DND-41 (cell line): ENCODE measurements at regions not wholly inside any gene's neighbourhood (a gene's known extent, or its start where the extent isn't known, plus 50 kb on each side); places are given as distances from the start of the nearest gene placed in this dataset.

Experiments
- ATAC-seq: fragments of 200-7000 bp; cut with Tn5 transposase; 3 replicates; pipeline ENCODE4 v1.9.1; 2021; ENCODE audit warnings: low read depth; ENCODE audit not compliant: insufficient read depth
- DNase-seq: peaks from one replicate; pipeline ENCODE4 v3.0.0-alpha.2; 2020
- H2AFZ ChIP-seq: 2 replicates; pipeline ENCODE4 v1.6.0; 2012; ENCODE audit warnings: low read depth, low read length
- H3K27ac ChIP-seq: 2 replicates; pipeline ENCODE4 v1.5.1; 2012; ENCODE audit warnings: low read length, inconsistent platforms
- H3K27me3 ChIP-seq: fragments of 200-600 bp; sonication (generic); 2 replicates; pipeline ENCODE4 v1.6.0; 2012; ENCODE audit warnings: low read length, mild to moderate bottlenecking, inconsistent platforms; ENCODE audit not compliant: insufficient read depth, poor library complexity
- H3K36me3 ChIP-seq: 2 replicates; pipeline ENCODE4 v1.5.1; 2012; ENCODE audit warnings: low read length, inconsistent platforms; ENCODE audit not compliant: insufficient read depth
- H3K4me1 ChIP-seq: 2 replicates; pipeline ENCODE4 v1.5.1; 2012; ENCODE audit warnings: mild to moderate bottlenecking, low read length; ENCODE audit not compliant: insufficient read depth
- H3K4me2 ChIP-seq: 2 replicates; pipeline ENCODE4 v1.6.0; 2012; ENCODE audit warnings: mild to moderate bottlenecking, moderate library complexity, low read length, inconsistent platforms; ENCODE audit not compliant: insufficient read depth
- H3K4me3 ChIP-seq, 2 experiments: fragments of 200-600 bp in 1 of 2; shearing (Covaris generic) in 1 of 2; 2 replicates each; pipeline ENCODE4 v1.5.1; 2012 to 2016; ENCODE audit warnings: inconsistent platforms in 2 of 2, low read length in 2 of 2, mild to moderate bottlenecking in 2 of 2, low read depth in 1 of 2, moderate library complexity in 1 of 2
- H3K79me2 ChIP-seq: 2 replicates; pipeline ENCODE4 v1.6.0; 2012; ENCODE audit warnings: low read length, inconsistent platforms; ENCODE audit not compliant: insufficient read depth
- H3K9ac ChIP-seq: 2 replicates; pipeline ENCODE4 v1.6.0; 2012; ENCODE audit warnings: low read depth, mild to moderate bottlenecking, inconsistent platforms, low read length, moderate library complexity
- H3K9me3 ChIP-seq: 2 replicates; pipeline ENCODE4 v1.5.1; 2012; ENCODE audit warnings: low read length, moderate library complexity, mild to moderate bottlenecking, inconsistent platforms; ENCODE audit not compliant: insufficient read depth, severe bottlenecking
- H4K20me1 ChIP-seq: 2 replicates; pipeline ENCODE4 v1.6.0; 2012; ENCODE audit warnings: low read length; ENCODE audit not compliant: insufficient read depth
- EZH2 ChIP-seq: IDR thresholded peaks from 3 replicates; pipeline ENCODE4 v1.6.1; 2012; ENCODE audit warnings: borderline replicate concordance, low read depth, mild to moderate bottlenecking, moderate library complexity, low read length, inconsistent platforms; ENCODE audit not compliant: severe bottlenecking
- TF ChIP-seq, protein P1 (sequence below): IDR thresholded peaks from 2 replicates; pipeline ENCODE4 v1.5.1; 2012; ENCODE audit warnings: borderline replicate concordance, low read length, moderate library complexity, mild to moderate bottlenecking; ENCODE audit not compliant: poor library complexity, severe bottlenecking; ENCODE audit errors: extremely low read depth

DNA sequence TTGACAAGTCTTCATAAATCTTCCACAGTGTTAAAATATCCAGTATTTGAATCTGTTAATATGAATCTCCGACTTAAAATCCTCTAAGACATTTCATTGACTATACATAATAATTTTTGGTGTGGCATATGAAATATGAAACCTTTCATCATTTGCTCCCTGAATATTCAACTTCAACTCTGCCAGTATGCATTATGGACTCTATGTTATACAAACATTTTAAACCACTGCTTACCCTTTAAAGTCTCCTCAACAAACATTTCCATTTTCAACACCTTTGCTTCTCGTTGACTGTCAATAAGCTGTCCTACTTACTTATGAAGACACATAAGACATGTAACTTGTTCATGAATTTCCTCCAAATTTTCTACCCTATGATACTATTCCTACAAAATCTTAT, 579.4 kb upstream of the SLITRK6 start:
- no peak overlapping the region for H2AFZ ChIP-seq
- no peak overlapping the region for H3K4me3 ChIP-seq
- no peak overlapping the region for H3K27ac ChIP-seq
- TF ChIP-seq, protein P1, sequence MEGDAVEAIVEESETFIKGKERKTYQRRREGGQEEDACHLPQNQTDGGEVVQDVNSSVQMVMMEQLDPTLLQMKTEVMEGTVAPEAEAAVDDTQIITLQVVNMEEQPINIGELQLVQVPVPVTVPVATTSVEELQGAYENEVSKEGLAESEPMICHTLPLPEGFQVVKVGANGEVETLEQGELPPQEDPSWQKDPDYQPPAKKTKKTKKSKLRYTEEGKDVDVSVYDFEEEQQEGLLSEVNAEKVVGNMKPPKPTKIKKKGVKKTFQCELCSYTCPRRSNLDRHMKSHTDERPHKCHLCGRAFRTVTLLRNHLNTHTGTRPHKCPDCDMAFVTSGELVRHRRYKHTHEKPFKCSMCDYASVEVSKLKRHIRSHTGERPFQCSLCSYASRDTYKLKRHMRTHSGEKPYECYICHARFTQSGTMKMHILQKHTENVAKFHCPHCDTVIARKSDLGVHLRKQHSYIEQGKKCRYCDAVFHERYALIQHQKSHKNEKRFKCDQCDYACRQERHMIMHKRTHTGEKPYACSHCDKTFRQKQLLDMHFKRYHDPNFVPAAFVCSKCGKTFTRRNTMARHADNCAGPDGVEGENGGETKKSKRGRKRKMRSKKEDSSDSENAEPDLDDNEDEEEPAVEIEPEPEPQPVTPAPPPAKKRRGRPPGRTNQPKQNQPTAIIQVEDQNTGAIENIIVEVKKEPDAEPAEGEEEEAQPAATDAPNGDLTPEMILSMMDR: no peak
- no peak for TF ChIP-seq EZH2
- no peak overlapping the region for H3K4me2 ChIP-seq
- no peak overlapping the region for H3K9ac ChIP-seq
- DNase-seq: no peak
- no peaks in the 10 kb centered on the region for H3K4me1 ChIP-seq
- H3K9me3 ChIP-seq: no peaks in the 10 kb centered on the region
- H4K20me1 ChIP-seq: no peaks in the 10 kb centered on the region
- no peak for ATAC-seq
- H3K36me3 ChIP-seq: no peaks in the 10 kb centered on the region
- H3K79me2 ChIP-seq: no peaks in the 10 kb centered on the region
- no peaks in the 10 kb centered on the region for H3K27me3 ChIP-seq

DNA sequence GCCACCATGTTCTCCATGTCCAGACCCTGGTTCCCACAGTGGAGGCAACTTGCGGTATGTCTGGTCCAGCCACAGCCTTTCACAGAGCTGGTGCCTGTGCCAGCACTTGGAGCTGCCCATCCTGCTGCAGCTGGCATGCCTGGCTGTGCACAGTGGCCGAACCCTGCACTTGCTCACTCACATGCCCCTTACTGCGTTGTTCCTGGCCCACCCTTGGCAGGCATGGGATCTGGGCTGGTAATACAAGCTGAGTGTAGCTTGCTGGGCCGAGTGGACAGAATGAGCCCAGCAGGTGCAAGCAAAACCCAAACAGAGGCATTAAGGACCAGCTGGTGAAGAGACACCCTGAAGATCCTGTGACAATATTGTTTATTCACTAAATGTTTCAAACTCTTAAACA, 583.9 kb upstream of the SLITRK6 start:
- Histone ChIP-seq H3K9ac (no peak overlapping the region), H3K27me3 (no peaks in the 10 kb centered on the region), H3K4me3 (no peak overlapping the region), H3K27ac (no peak overlapping the region), H3K4me2 (no peak overlapping the region), H4K20me1 (no peaks in the 10 kb centered on the region), H3K36me3 (no peaks in the 10 kb centered on the region), H3K79me2 (no peaks in the 10 kb centered on the region), H3K4me1 (no peaks in the 10 kb centered on the region), H2AFZ (no peak overlapping the region), H3K9me3 (no peaks in the 10 kb centered on the region)
- no peak for TF ChIP-seq EZH2
- TF ChIP-seq, protein P1: no peak
- no peak for ATAC-seq
- no peak for DNase-seq

DNA sequence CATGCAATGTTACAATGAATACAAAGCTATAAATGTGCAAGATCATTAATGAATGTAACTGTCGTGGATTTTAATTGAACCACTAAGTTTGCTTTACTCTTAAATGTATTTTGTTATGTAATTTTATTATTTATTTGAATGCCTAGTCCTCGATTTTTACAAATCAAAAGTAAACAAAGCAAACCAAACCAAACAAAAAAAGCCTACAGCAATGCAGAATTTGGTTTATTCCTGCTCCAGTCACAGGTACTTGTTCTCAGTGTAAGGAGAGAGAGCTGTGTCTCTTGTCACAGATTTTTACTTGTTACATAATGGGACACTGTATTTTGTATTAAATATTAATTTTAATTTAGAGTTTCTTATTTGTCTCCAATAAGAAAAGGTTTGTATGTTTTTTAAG, 584.3 kb upstream of the SLITRK6 start:
- TF ChIP-seq EZH2: no peak
- TF ChIP-seq, protein P1: no peak
- Histone ChIP-seq H2AFZ (no peak overlapping the region), H3K27me3 (no peaks in the 10 kb centered on the region), H3K79me2 (no peaks in the 10 kb centered on the region), H3K4me1 (no peaks in the 10 kb centered on the region), H3K9me3 (no peaks in the 10 kb centered on the region), H3K4me2 (no peak overlapping the region), H3K4me3 (no peak overlapping the region), H3K9ac (no peak overlapping the region), H3K36me3 (no peaks in the 10 kb centered on the region), H4K20me1 (no peaks in the 10 kb centered on the region), H3K27ac (no peak overlapping the region)
- DNase-seq (no peak), ATAC-seq (no peak)

DNA sequence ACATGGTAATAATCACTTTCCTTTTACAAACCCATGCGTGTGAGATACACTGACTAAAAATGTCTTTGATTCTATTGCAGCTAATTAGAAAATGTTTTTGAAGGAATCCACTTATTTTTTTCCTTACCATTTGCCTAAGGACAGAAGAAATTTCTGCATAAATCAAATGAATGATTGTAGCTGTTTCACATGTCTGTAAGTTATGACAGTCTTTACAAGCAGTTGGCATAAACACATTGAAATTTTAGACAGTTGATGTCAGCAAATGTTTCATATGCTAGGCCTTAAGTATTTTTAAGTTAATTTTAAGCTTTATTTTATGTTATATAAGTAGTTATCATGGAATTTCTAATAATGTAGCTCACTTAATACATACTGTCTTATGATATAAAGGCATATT, 598.4 kb upstream of the SLITRK6 start:
- TF ChIP-seq, protein P1: no peak
- TF ChIP-seq EZH2: no peak
- no peak for ATAC-seq
- Histone ChIP-seq H3K4me3 (no peak overlapping the region), H3K9me3 (no peaks in the 10 kb centered on the region), H3K27me3 (no peaks in the 10 kb centered on the region), H3K36me3 (no peaks in the 10 kb centered on the region), H3K79me2 (no peaks in the 10 kb centered on the region), H3K27ac (no peak overlapping the region), H3K4me2 (no peak overlapping the region), H4K20me1 (no peaks in the 10 kb centered on the region), H3K9ac (no peak overlapping the region), H2AFZ (no peak overlapping the region), H3K4me1 (no peaks in the 10 kb centered on the region)
- no peak for DNase-seq
